ENCODE measurements at regions not wholly inside any gene's neighbourhood (a gene's known extent, or its start where the extent isn't known, plus 50 kb on each side); places are given as distances from the start of the nearest gene placed in this dataset.

GRCh38 chr16:88331989-88332920, 50.5 kb upstream of the ZNF469 start:
- DNase-seq (ENCODE audit: low spot score) (no peak), ATAC-seq (no peak)
- no peak overlapping the region for H3K27ac Mint-ChIP-seq
- no peaks in the 10 kb centered on the region for H3K4me1 Mint-ChIP-seq
- H3K36me3 ChIP-seq (ENCODE audit: insufficient read depth): no peaks in the 10 kb centered on the region
- no peak overlapping the region for H2AFZ ChIP-seq
- peaks cover 9% of the 10 kb centered on the region; the same call in 2 of the 3 replicates for H3K36me3 Mint-ChIP-seq (ENCODE audit: low read depth)
- H3K4me2 ChIP-seq: no peak overlapping the region
- peaks cover 23% of the 10 kb centered on the region for H3K9me3 Mint-ChIP-seq
- H3K27ac ChIP-seq (ENCODE audit: low read depth): no peak overlapping the region
- H3K4me3 ChIP-seq: no peak overlapping the region
- H3K27me3 ChIP-seq (ENCODE audit: insufficient read depth): no peaks in the 10 kb centered on the region
- no peak overlapping the region for H3K4me3 Mint-ChIP-seq
- H3K79me2 ChIP-seq (replicated peaks; ENCODE audit: insufficient read depth): no peaks in the 10 kb centered on the region
- H3F3A ChIP-seq (replicated peaks; ENCODE audit: low read depth): peaks cover 7% of the 10 kb centered on the region; the same call in 1 of the 2 replicates
- TF ChIP-seq JUNB (IDR thresholded peaks at IDR 0.05; ENCODE audit: unreplicated experiment): no peak
- TF ChIP-seq CREB1 (CRISPR knock-in tag; IDR thresholded peaks at IDR 0.05; ENCODE audit: low read depth): no peak
- TF ChIP-seq NANOG (IDR thresholded peaks at IDR 0.05; ENCODE audit: borderline replicate concordance): no peak
- TF ChIP-seq, protein P1, sequence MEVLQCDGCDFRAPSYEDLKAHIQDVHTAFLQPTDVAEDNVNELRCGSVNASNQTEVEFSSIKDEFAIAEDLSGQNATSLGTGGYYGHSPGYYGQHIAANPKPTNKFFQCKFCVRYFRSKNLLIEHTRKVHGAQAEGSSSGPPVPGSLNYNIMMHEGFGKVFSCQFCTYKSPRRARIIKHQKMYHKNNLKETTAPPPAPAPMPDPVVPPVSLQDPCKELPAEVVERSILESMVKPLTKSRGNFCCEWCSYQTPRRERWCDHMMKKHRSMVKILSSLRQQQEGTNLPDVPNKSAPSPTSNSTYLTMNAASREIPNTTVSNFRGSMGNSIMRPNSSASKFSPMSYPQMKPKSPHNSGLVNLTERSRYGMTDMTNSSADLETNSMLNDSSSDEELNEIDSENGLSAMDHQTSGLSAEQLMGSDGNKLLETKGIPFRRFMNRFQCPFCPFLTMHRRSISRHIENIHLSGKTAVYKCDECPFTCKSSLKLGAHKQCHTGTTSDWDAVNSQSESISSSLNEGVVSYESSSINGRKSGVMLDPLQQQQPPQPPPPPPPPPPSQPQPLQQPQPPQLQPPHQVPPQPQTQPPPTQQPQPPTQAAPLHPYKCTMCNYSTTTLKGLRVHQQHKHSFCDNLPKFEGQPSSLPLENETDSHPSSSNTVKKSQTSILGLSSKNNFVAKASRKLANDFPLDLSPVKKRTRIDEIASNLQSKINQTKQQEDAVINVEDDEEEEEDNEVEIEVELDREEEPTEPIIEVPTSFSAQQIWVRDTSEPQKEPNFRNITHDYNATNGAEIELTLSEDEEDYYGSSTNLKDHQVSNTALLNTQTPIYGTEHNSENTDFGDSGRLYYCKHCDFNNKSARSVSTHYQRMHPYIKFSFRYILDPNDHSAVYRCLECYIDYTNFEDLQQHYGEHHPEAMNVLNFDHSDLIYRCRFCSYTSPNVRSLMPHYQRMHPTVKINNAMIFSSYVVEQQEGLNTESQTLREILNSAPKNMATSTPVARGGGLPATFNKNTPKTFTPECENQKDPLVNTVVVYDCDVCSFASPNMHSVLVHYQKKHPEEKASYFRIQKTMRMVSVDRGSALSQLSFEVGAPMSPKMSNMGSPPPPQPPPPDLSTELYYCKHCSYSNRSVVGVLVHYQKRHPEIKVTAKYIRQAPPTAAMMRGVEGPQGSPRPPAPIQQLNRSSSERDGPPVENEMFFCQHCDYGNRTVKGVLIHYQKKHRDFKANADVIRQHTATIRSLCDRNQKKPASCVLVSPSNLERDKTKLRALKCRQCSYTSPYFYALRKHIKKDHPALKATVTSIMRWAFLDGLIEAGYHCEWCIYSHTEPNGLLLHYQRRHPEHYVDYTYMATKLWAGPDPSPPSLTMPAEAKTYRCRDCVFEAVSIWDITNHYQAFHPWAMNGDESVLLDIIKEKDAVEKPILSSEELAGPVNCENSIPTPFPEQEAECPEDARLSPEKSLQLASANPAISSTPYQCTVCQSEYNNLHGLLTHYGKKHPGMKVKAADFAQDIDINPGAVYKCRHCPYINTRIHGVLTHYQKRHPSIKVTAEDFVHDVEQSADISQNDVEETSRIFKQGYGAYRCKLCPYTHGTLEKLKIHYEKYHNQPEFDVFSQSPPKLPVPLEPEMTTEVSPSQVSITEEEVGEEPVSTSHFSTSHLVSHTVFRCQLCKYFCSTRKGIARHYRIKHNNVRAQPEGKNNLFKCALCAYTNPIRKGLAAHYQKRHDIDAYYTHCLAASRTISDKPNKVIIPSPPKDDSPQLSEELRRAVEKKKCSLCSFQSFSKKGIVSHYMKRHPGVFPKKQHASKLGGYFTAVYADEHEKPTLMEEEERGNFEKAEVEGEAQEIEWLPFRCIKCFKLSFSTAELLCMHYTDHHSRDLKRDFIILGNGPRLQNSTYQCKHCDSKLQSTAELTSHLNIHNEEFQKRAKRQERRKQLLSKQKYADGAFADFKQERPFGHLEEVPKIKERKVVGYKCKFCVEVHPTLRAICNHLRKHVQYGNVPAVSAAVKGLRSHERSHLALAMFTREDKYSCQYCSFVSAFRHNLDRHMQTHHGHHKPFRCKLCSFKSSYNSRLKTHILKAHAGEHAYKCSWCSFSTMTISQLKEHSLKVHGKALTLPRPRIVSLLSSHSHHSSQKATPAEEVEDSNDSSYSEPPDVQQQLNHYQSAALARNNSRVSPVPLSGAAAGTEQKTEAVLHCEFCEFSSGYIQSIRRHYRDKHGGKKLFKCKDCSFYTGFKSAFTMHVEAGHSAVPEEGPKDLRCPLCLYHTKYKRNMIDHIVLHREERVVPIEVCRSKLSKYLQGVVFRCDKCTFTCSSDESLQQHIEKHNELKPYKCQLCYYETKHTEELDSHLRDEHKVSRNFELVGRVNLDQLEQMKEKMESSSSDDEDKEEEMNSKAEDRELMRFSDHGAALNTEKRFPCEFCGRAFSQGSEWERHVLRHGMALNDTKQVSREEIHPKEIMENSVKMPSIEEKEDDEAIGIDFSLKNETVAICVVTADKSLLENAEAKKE (CRISPR knock-in tag; IDR thresholded peaks at IDR 0.05): no peak
- no peak for TF ChIP-seq EZH2 (IDR thresholded peaks at IDR 0.05; ENCODE audit: low read depth, unreplicated experiment)
- TF ChIP-seq EZH2phosphoT487 (IDR thresholded peaks at IDR 0.05; ENCODE audit: unreplicated experiment): no peak
- TF ChIP-seq, protein P2, sequence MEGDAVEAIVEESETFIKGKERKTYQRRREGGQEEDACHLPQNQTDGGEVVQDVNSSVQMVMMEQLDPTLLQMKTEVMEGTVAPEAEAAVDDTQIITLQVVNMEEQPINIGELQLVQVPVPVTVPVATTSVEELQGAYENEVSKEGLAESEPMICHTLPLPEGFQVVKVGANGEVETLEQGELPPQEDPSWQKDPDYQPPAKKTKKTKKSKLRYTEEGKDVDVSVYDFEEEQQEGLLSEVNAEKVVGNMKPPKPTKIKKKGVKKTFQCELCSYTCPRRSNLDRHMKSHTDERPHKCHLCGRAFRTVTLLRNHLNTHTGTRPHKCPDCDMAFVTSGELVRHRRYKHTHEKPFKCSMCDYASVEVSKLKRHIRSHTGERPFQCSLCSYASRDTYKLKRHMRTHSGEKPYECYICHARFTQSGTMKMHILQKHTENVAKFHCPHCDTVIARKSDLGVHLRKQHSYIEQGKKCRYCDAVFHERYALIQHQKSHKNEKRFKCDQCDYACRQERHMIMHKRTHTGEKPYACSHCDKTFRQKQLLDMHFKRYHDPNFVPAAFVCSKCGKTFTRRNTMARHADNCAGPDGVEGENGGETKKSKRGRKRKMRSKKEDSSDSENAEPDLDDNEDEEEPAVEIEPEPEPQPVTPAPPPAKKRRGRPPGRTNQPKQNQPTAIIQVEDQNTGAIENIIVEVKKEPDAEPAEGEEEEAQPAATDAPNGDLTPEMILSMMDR (conservative IDR thresholded peaks at IDR 0.05; ENCODE audit: low read depth in 2 of 2): no peak
- no peak for TF ChIP-seq STAT1 (IDR thresholded peaks at IDR 0.05; ENCODE audit: unreplicated experiment)
- TF ChIP-seq, protein P3, sequence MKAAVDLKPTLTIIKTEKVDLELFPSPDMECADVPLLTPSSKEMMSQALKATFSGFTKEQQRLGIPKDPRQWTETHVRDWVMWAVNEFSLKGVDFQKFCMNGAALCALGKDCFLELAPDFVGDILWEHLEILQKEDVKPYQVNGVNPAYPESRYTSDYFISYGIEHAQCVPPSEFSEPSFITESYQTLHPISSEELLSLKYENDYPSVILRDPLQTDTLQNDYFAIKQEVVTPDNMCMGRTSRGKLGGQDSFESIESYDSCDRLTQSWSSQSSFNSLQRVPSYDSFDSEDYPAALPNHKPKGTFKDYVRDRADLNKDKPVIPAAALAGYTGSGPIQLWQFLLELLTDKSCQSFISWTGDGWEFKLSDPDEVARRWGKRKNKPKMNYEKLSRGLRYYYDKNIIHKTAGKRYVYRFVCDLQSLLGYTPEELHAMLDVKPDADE (IDR thresholded peaks at IDR 0.05): no peak
- no peak for TF ChIP-seq POLR2AphosphoS5 (IDR thresholded peaks at IDR 0.05; ENCODE audit: low read depth)
- TF ChIP-seq, protein P4, sequence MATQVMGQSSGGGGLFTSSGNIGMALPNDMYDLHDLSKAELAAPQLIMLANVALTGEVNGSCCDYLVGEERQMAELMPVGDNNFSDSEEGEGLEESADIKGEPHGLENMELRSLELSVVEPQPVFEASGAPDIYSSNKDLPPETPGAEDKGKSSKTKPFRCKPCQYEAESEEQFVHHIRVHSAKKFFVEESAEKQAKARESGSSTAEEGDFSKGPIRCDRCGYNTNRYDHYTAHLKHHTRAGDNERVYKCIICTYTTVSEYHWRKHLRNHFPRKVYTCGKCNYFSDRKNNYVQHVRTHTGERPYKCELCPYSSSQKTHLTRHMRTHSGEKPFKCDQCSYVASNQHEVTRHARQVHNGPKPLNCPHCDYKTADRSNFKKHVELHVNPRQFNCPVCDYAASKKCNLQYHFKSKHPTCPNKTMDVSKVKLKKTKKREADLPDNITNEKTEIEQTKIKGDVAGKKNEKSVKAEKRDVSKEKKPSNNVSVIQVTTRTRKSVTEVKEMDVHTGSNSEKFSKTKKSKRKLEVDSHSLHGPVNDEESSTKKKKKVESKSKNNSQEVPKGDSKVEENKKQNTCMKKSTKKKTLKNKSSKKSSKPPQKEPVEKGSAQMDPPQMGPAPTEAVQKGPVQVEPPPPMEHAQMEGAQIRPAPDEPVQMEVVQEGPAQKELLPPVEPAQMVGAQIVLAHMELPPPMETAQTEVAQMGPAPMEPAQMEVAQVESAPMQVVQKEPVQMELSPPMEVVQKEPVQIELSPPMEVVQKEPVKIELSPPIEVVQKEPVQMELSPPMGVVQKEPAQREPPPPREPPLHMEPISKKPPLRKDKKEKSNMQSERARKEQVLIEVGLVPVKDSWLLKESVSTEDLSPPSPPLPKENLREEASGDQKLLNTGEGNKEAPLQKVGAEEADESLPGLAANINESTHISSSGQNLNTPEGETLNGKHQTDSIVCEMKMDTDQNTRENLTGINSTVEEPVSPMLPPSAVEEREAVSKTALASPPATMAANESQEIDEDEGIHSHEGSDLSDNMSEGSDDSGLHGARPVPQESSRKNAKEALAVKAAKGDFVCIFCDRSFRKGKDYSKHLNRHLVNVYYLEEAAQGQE (IDR thresholded peaks at IDR 0.05; ENCODE audit: unreplicated experiment): no peak
- TF ChIP-seq ZNF331 (CRISPR knock-in tag; IDR thresholded peaks at IDR 0.05; ENCODE audit: low read depth): no peak
- no peak for TF ChIP-seq ZNF114 (CRISPR knock-in tag; IDR thresholded peaks at IDR 0.05)
- no peaks in the 10 kb centered on the region for H4K20me1 ChIP-seq (replicated peaks; ENCODE audit: insufficient read depth)
- no peaks in the 10 kb centered on the region for H3K4me1 ChIP-seq (ENCODE audit: insufficient read depth)
- peaks cover 4% of the 10 kb centered on the region for H3K27me3 Mint-ChIP-seq (ENCODE audit: insufficient read depth, low read depth, poor library complexity)
- no peaks in the 10 kb centered on the region for H3K9me2 ChIP-seq (ENCODE audit: insufficient read depth)
